CD4-positive, alpha-beta T cell (primary cell): ENCODE measurements at regions not wholly inside any gene's neighbourhood (a gene's known extent, or its start where the extent isn't known, plus 50 kb on each side); places are given as distances from the start of the nearest gene placed in this dataset.

Experiments used
- ATAC-seq: fragments of 200-7000 bp; cut with Tn5 transposase; one replicate; pipeline ENCODE4 v1.10.0; 2022; ENCODE audit warnings: mild to moderate bottlenecking; ENCODE audit not compliant: poor library complexity
- CTCF ChIA-PET: fragments of 350-600 bp; sonication (Branson Sonifier 250); formaldehyde crosslinking; loops from one replicate; lab custom pipeline; 2021; ENCODE audit warnings: antibody characterized with exemption, inconsistent platforms; lab: Charles Lee
- POLR2A ChIA-PET: fragments of 350-600 bp; sonication (Branson Sonifier 250); formaldehyde crosslinking; loops from one replicate; lab custom pipeline; 2021; ENCODE audit warnings: antibody characterized with exemption, inconsistent platforms; lab: Charles Lee
- DNase-seq, 14 experiments: peaks; one replicate each; pipeline ENCODE4 v3.0.0-alpha.2; 2013 to 2020; ENCODE audit warnings: mixed read lengths in 2 of 14
- H3K27ac ChIP-seq, 2 donors: one replicate each; pipeline versions ENCODE4 v1.5.1 to v1.7.0; 2013; ENCODE audit warnings: low read length in 2 of 2, low read depth in 1 of 2, mild to moderate bottlenecking in 1 of 2
- H3K27me3 ChIP-seq, 2 experiments: 1 replicate in 1 of 2; 2 replicates in 1 of 2; pipeline versions ENCODE4 v1.6.1 to v1.7.0; 2013; ENCODE audit warnings: low read length in 2 of 2, control low read depth in 1 of 2, mild to moderate bottlenecking in 1 of 2, moderate library complexity in 1 of 2; ENCODE audit not compliant: insufficient read depth in 2 of 2, control insufficient read depth in 1 of 2
- H3K36me3 ChIP-seq: one replicate; pipeline ENCODE4 v1.6.1; 2013; ENCODE audit warnings: low read length, control low read depth; ENCODE audit not compliant: insufficient read depth
- H3K4me1 ChIP-seq: one replicate; pipeline ENCODE4 v1.6.1; 2013; ENCODE audit warnings: low read length, control low read depth; ENCODE audit not compliant: insufficient read depth
- H3K4me3 ChIP-seq: one replicate; pipeline ENCODE4 v1.5.1; 2013; ENCODE audit warnings: mild to moderate bottlenecking, low read length, moderate library complexity
- H3K9me3 ChIP-seq, 2 experiments: 1 replicate in 1 of 2; 2 replicates in 1 of 2; pipeline versions ENCODE4 v1.6.1 to v1.7.0; 2013; ENCODE audit warnings: low read length in 2 of 2, mild to moderate bottlenecking in 2 of 2, control low read depth in 1 of 2, moderate library complexity in 1 of 2; ENCODE audit not compliant: control insufficient read depth in 1 of 2, insufficient read depth in 1 of 2
- H3K27ac Mint-ChIP-seq: one replicate; pipeline ENCODE4 v1.8.0; 2020; ENCODE audit warnings: mixed read lengths
- H3K27me3 Mint-ChIP-seq: one replicate; pipeline ENCODE4 v1.8.0; 2021; ENCODE audit warnings: mixed read lengths
- H3K36me3 Mint-ChIP-seq: one replicate; pipeline ENCODE4 v1.8.0; 2021; ENCODE audit warnings: low read depth, mixed read lengths
- H3K4me1 Mint-ChIP-seq: one replicate; pipeline ENCODE4 v1.8.0; 2021; ENCODE audit warnings: low read depth, mixed read lengths
- H3K4me3 Mint-ChIP-seq: one replicate; pipeline ENCODE4 v1.8.0; 2020; ENCODE audit warnings: mild to moderate bottlenecking, mixed read lengths
- H3K9me3 Mint-ChIP-seq: one replicate; pipeline ENCODE4 v1.8.0; 2020; ENCODE audit warnings: mixed read lengths
- intact Hi-C, 2 experiments: fragments of 100-400 bp; cut with DNase I in 1 of 2; cut with micrococcal nuclease in 1 of 2; formaldehyde crosslinking; loops; one replicate each; pipeline versions ENCODE4 v1.15.1 to v1.9.0; 2023 to 2025; cut with DNase I, micrococcal nuclease
- TF ChIP-seq, protein P1 (sequence below): fragments of 200-600 bp; IDR thresholded peaks from one replicate; pipeline ENCODE4 v1.8.0; 2022; ENCODE audit warnings: antibody characterized with exemption, mild to moderate bottlenecking

DNA sequence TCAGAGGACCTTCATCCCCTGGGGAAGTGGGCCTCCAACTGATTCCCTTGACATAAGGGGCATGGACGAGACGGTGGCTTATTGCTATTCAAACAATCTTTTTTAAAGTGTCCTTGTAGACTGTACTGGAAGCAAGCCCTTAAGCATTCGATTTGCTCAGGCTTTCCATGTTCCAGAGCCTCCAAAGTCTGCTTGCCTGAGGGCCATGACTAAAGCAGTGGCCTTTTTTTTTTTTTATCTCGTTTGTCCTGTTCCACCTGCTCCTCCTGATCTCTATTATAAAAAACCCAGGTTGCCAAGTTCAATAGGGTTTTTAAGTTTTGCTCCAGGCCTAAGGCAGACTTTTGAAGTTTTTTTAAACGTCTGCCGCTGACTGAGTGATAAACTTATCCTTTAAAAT lies 103.7 kb upstream of the AADAT start:
- intact Hi-C loops, result no loop called here
- Histone ChIP-seq H3K4me3 (no peak overlapping the region), H3K9me3 (peaks cover 0 to under 1% of the 10 kb centered on the region in 2 experiments), H3K27ac (no peak overlapping the region), H3K4me1 (no peaks in the 10 kb centered on the region), H3K36me3 (no peaks in the 10 kb centered on the region), H3K27me3 (no peaks in the 10 kb centered on the region)
- Mint-ChIP-seq H3K4me1 (no peaks in the 10 kb centered on the region), H3K27ac (no peak overlapping the region), H3K27me3 (peaks cover 9% of the 10 kb centered on the region), H3K4me3 (no peak overlapping the region), H3K9me3 (no peaks in the 10 kb centered on the region), H3K36me3 (no peaks in the 10 kb centered on the region)
- DNase-seq (no peak), ATAC-seq (no peak)
- CTCF ChIA-PET, result no interaction called here
- POLR2A ChIA-PET, result no interaction called here
- TF ChIP-seq, protein P1, sequence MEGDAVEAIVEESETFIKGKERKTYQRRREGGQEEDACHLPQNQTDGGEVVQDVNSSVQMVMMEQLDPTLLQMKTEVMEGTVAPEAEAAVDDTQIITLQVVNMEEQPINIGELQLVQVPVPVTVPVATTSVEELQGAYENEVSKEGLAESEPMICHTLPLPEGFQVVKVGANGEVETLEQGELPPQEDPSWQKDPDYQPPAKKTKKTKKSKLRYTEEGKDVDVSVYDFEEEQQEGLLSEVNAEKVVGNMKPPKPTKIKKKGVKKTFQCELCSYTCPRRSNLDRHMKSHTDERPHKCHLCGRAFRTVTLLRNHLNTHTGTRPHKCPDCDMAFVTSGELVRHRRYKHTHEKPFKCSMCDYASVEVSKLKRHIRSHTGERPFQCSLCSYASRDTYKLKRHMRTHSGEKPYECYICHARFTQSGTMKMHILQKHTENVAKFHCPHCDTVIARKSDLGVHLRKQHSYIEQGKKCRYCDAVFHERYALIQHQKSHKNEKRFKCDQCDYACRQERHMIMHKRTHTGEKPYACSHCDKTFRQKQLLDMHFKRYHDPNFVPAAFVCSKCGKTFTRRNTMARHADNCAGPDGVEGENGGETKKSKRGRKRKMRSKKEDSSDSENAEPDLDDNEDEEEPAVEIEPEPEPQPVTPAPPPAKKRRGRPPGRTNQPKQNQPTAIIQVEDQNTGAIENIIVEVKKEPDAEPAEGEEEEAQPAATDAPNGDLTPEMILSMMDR, result no peak

DNA sequence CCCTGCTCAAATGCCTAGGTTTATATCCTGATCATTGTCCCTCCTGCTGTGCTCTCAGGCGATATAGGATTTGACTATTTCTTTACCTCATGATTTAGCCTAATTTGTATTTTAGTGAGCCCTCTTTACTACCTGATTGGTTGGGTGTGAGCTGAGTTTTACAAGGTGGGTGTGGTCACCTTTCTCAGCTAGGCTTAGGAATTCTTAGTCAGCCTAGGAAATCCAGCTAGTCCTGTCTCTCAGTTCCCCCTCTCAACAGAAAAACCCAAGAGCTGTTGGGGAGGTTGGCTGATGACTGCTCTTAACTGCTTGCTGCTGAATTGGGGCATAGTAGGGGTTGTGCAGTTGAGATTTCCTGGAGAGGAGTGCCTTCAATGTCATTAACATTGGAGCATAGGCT lies 100.5 kb upstream of the AADAT start:
- ATAC-seq (no peak), DNase-seq (no peak)
- H3K36me3 ChIP-seq, result no peaks in the 10 kb centered on the region
- peaks cover 0 to 6% of the 10 kb centered on the region in 2 experiments for H3K9me3 ChIP-seq
- H3K4me1 ChIP-seq, result no peaks in the 10 kb centered on the region
- H3K4me3 ChIP-seq, result no peak overlapping the region
- no peak overlapping the region for H3K27ac ChIP-seq
- H3K36me3 Mint-ChIP-seq, result no peaks in the 10 kb centered on the region
- CTCF ChIA-PET, result no interaction called here
- no peak overlapping the region for H3K4me3 Mint-ChIP-seq
- POLR2A ChIA-PET, result no interaction called here
- TF ChIP-seq, protein P1, result no peak
- intact Hi-C loops, result no loop called here
- no peaks in the 10 kb centered on the region for H3K9me3 Mint-ChIP-seq
- H3K27me3 Mint-ChIP-seq, result peaks cover 7% of the 10 kb centered on the region
- no peaks in the 10 kb centered on the region for H3K27me3 ChIP-seq
- no peak overlapping the region for H3K27ac Mint-ChIP-seq
- no peaks in the 10 kb centered on the region for H3K4me1 Mint-ChIP-seq

- ChIA-PET CTCF (no interaction called here), POLR2A (no interaction called here)
- intact Hi-C loops, result no loop called here
- Mint-ChIP-seq H3K4me3 (no peak overlapping the region), H3K36me3 (no peaks in the 10 kb centered on the region), H3K4me1 (no peaks in the 10 kb centered on the region), H3K27ac (no peak overlapping the region), H3K27me3 (no peaks in the 10 kb centered on the region), H3K9me3 (no peaks in the 10 kb centered on the region)
- Histone ChIP-seq H3K36me3 (no peaks in the 10 kb centered on the region), H3K9me3 (peaks cover 0 to 7% of the 10 kb centered on the region in 2 experiments), H3K27ac (no peak overlapping the region), H3K4me3 (no peak overlapping the region), H3K4me1 (no peaks in the 10 kb centered on the region), H3K27me3 (no peaks in the 10 kb centered on the region)
- ATAC-seq (no peak), DNase-seq (no peak)
- TF ChIP-seq, protein P1, result no peak
Measured at GRCh38 chr4:170170861-170171260, 81.1 kb upstream of the AADAT start.
